Ishikawa (cell line): ENCODE measurements at regions not wholly inside any gene's neighbourhood (a gene's known extent, or its start where the extent isn't known, plus 50 kb on each side); places are given as distances from the start of the nearest gene placed in this dataset.

ENCODE experiments used
- CEBPB ChIP-seq: IDR thresholded peaks from 2 replicates; pipeline ENCODE4 v1.6.1; 2012
- CREB1 ChIP-seq: IDR thresholded peaks from 2 replicates; pipeline ENCODE4 v1.6.1; 2012; ENCODE audit warnings: low read depth
- EGR1 ChIP-seq: IDR thresholded peaks from 2 replicates; pipeline ENCODE4 v1.6.1; 2012
- EP300 ChIP-seq: IDR thresholded peaks from 2 replicates; pipeline ENCODE4 v1.6.1; 2012; ENCODE audit warnings: borderline replicate concordance
- FOXM1 ChIP-seq: IDR thresholded peaks from 2 replicates; pipeline ENCODE4 v1.6.1; 2012; ENCODE audit warnings: low read depth, borderline replicate concordance
- NFIC ChIP-seq: IDR thresholded peaks from 2 replicates; pipeline ENCODE4 v1.6.1; 2012
- RAD21 ChIP-seq: IDR thresholded peaks from 2 replicates; pipeline ENCODE4 v1.6.1; 2012; ENCODE audit warnings: low read depth
- TAF1 ChIP-seq: IDR thresholded peaks from 2 replicates; pipeline ENCODE4 v1.6.1; 2012; ENCODE audit warnings: low read depth, mild to moderate bottlenecking
- TCF12 ChIP-seq: IDR thresholded peaks from 2 replicates; pipeline ENCODE4 v1.6.1; 2012; ENCODE audit warnings: low read depth
- TEAD4 ChIP-seq: IDR thresholded peaks from 2 replicates; pipeline ENCODE4 v1.6.1; 2012
- YY1 ChIP-seq: IDR thresholded peaks from 2 replicates; pipeline ENCODE4 v1.6.1; 2012; ENCODE audit warnings: low read depth
- ZBTB7A ChIP-seq: IDR thresholded peaks from 2 replicates; pipeline ENCODE4 v1.6.1; 2012; ENCODE audit warnings: low read depth
- TF ChIP-seq, protein P1 (sequence below): IDR thresholded peaks from 2 replicates; pipeline ENCODE4 v1.6.1; 2012
- TF ChIP-seq, protein P2 (sequence below): IDR thresholded peaks from 2 replicates; pipeline ENCODE4 v1.6.1; 2012; ENCODE audit warnings: low read depth, mild to moderate bottlenecking
- TF ChIP-seq, protein P3 (sequence below): IDR thresholded peaks from 2 replicates; pipeline ENCODE4 v1.6.1; 2012

DNA sequence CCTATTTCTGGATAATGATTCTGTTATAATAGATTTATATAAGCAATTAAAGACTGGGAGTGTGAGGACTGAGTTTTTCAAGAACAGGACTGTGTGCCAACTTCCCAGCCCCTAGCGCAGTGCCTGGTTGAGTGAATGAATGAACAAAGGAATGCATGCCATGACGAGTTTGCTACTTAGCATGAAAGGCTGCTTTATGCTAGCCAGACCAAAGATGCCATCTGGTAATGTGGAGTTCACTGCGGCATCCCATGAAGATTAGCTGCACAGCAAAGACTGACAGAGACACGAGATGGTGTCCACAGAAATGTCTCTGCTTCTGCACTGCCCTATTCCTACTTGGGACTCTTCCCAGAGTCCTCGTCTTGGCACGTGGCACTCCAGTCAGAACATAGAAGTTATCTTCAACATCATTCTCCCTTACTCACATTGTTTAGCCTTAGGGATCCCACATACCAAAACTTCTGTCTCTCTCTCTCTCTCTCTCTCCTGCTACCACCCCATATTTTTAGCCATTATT, 283.9 kb upstream of the CTNNB1 start:
- TF ChIP-seq CREB1 (no peak), YY1 (no peak), TEAD4 (no peak), ZBTB7A (no peak), TAF1 (no peak), NFIC (no peak), FOXM1 (no peak), EGR1 (no peak)
- TF ChIP-seq, protein P1, sequence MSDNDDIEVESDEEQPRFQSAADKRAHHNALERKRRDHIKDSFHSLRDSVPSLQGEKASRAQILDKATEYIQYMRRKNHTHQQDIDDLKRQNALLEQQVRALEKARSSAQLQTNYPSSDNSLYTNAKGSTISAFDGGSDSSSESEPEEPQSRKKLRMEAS: no peak

DNA sequence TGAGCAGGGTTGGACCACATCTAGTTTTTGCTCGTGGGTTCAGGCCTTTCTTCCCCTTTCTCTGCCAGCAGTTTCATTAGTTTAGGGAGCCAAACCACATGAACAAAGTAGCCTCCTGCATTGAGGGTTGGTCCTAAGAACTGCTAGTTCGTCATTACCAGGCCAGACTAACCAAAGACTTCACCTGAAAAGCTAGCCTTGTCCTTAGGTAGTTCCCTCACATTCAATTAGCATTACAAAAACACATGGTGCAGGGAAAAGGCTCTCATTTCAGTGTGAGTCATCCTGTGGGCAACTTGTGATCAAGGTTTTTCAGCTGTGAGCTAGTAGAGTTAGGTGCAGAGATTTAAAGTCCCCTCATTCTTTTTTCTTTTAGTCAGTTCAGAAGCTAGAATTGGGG, 279.3 kb upstream of the CTNNB1 start:
- no peak for TF ChIP-seq TEAD4
- TF ChIP-seq EP300: no peak
- no peak for TF ChIP-seq TAF1

DNA sequence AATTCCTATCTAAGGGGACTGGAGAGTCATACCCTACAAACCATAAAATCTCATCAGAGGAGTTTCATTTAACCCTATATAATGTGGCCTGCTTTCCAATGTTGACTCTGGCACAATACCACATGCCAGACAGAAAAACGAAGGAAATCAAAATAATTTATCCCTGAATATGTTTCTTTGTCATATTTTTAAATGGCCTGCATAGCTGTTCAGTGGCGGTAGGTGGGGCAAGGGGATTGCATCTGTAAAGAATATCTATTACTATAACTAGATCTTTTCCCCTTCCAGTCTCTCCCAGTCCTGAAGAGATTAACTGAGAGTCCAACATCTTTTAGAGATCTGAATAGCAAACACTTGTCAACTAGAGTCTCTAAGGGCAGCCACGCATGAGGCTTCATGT, 278.1 kb upstream of the CTNNB1 start:
- TF ChIP-seq TCF12 (no peak), NFIC (no peak), CREB1 (no peak), FOXM1 (no peak), ZBTB7A (no peak)
- TF ChIP-seq, protein P2, sequence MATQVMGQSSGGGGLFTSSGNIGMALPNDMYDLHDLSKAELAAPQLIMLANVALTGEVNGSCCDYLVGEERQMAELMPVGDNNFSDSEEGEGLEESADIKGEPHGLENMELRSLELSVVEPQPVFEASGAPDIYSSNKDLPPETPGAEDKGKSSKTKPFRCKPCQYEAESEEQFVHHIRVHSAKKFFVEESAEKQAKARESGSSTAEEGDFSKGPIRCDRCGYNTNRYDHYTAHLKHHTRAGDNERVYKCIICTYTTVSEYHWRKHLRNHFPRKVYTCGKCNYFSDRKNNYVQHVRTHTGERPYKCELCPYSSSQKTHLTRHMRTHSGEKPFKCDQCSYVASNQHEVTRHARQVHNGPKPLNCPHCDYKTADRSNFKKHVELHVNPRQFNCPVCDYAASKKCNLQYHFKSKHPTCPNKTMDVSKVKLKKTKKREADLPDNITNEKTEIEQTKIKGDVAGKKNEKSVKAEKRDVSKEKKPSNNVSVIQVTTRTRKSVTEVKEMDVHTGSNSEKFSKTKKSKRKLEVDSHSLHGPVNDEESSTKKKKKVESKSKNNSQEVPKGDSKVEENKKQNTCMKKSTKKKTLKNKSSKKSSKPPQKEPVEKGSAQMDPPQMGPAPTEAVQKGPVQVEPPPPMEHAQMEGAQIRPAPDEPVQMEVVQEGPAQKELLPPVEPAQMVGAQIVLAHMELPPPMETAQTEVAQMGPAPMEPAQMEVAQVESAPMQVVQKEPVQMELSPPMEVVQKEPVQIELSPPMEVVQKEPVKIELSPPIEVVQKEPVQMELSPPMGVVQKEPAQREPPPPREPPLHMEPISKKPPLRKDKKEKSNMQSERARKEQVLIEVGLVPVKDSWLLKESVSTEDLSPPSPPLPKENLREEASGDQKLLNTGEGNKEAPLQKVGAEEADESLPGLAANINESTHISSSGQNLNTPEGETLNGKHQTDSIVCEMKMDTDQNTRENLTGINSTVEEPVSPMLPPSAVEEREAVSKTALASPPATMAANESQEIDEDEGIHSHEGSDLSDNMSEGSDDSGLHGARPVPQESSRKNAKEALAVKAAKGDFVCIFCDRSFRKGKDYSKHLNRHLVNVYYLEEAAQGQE: no peak

DNA sequence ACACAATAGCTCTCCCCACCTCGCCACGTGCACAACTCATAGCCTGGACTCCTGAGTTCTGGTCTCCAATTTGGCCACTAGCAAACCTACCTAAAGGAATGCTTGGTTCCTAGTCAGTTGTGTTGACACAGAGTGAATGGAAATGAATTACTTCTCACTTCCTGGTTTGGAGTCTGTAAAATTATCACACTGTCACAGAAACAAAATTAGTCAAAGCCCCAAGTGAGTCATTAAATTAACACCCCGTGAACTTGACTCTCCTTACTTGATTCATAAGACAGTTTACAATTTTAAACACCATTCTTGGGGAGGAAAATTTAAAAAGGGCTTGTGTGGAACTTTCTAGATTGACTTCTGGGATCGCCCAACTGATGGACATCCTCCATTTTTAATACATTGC, 276.2 kb upstream of the CTNNB1 start:
- TF ChIP-seq YY1: no peak
- TF ChIP-seq CEBPB: no peak
- TF ChIP-seq, protein P1: no peak
- TF ChIP-seq, protein P2: no peak
- TF ChIP-seq ZBTB7A: no peak
- TF ChIP-seq EP300: no peak
- TF ChIP-seq NFIC: no peak
- TF ChIP-seq RAD21: no peak
- TF ChIP-seq TAF1: no peak
- TF ChIP-seq TCF12: no peak
- TF ChIP-seq TEAD4: no peak
- TF ChIP-seq EGR1: no peak

DNA sequence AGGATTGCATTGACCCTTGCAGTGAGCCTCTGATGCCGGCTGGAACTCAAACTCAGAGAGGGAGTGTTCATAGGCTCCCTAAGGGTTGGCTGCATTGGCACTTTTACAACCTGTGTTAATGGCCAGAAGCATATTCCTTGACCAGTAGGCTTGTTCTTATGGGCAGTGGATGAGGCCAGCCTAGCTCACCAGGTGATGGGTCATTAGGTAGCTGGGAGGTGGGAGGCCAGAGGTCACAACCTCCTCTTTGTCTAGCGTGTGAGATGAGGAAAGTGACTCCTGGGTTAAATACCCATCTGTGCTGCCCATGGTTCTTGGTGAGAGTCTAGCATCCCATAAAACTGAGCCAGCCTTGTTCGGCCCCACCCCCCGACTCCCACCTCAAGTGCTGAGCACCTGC, 275.7 kb upstream of the CTNNB1 start:
- TF ChIP-seq TEAD4: no peak
- TF ChIP-seq RAD21: no peak
- TF ChIP-seq TCF12: no peak
- TF ChIP-seq, protein P1: no peak
- no peak for TF ChIP-seq ZBTB7A
- TF ChIP-seq CREB1: no peak
- no peak for TF ChIP-seq YY1
- no peak for TF ChIP-seq EP300
- TF ChIP-seq EGR1: no peak
- no peak for TF ChIP-seq CEBPB
- TF ChIP-seq, protein P2: no peak
- TF ChIP-seq FOXM1: no peak
- TF ChIP-seq NFIC: no peak
- TF ChIP-seq TAF1: no peak
- TF ChIP-seq, protein P3, sequence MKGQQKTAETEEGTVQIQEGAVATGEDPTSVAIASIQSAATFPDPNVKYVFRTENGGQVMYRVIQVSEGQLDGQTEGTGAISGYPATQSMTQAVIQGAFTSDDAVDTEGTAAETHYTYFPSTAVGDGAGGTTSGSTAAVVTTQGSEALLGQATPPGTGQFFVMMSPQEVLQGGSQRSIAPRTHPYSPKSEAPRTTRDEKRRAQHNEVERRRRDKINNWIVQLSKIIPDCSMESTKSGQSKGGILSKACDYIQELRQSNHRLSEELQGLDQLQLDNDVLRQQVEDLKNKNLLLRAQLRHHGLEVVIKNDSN: no peak
